IMR-90 (cell line): ENCODE measurements at regions not wholly inside any gene's neighbourhood (a gene's known extent, or its start where the extent isn't known, plus 50 kb on each side); places are given as distances from the start of the nearest gene placed in this dataset.

ENCODE experiments used
- ATAC-seq: fragments of 200-7000 bp; cut with Tn5 transposase; 2 replicates; pipeline ENCODE4 v1.9.1; 2020; ENCODE audit warnings: low read depth, mild to moderate bottlenecking, moderate library complexity
- BruUV-seq: library from RNA; stranded (reverse); fragments of 400-500 nt; replicated peaks from 2 replicates; lab custom pipeline; 2021; lab: Mats Ljungman, UMichigan
- CTCF ChIA-PET: fragments of 300-600 bp; formaldehyde crosslinking; extraction: SDS; loops from one replicate; lab custom pipeline; 2021; ENCODE audit warnings: antibody characterized with exemption; lab: Yijun Ruan, JAX
- POLR2A ChIA-PET: fragments of 300-600 bp; sonication (Branson Sonifier 250); formaldehyde crosslinking; loops from one replicate; lab custom pipeline; 2022; ENCODE audit warnings: antibody characterized with exemption; ENCODE audit not compliant: unreplicated experiment; lab: Charles Lee
- DNase-seq: peaks from one replicate; pipeline ENCODE4 v3.0.0; 2013
- H2AFZ ChIP-seq: replicated peaks from 2 replicates; pipeline ENCODE3; 2013; ENCODE audit warnings: low read length, mild to moderate bottlenecking; ENCODE audit not compliant: poor library complexity
- H2AK5ac ChIP-seq: 2 replicates; pipeline ENCODE4 v1.6.1; 2013; ENCODE audit warnings: low read depth, low read length, inconsistent platforms
- H2AK9ac ChIP-seq: replicated peaks from 2 replicates; pipeline ENCODE3; 2013; ENCODE audit warnings: mild to moderate bottlenecking, low read depth, low read length, moderate library complexity; ENCODE audit not compliant: poor library complexity
- H2BK120ac ChIP-seq: 2 replicates; pipeline ENCODE4 v1.6.1; 2013; ENCODE audit warnings: low read depth, low read length, inconsistent platforms
- H2BK15ac ChIP-seq: 3 replicates; pipeline ENCODE4 v1.6.1; 2013; ENCODE audit warnings: low read depth, low read length, inconsistent platforms
- H2BK20ac ChIP-seq: 2 replicates; pipeline ENCODE4 v1.6.1; 2013; ENCODE audit warnings: low read depth, mild to moderate bottlenecking, inconsistent platforms, low read length, moderate library complexity
- H2BK5ac ChIP-seq: 2 replicates; pipeline ENCODE4 v1.6.1; 2013; ENCODE audit warnings: mild to moderate bottlenecking, low read depth, low read length, inconsistent platforms; ENCODE audit not compliant: poor library complexity, severe bottlenecking
- H3K14ac ChIP-seq: replicated peaks from 2 replicates; pipeline ENCODE4 v1.6.1; 2013; ENCODE audit warnings: low read depth, low read length, inconsistent platforms
- H3K18ac ChIP-seq: 2 replicates; pipeline ENCODE4 v1.6.1; 2013; ENCODE audit warnings: low read depth, low read length, control low read depth
- H3K23ac ChIP-seq: 2 replicates; pipeline ENCODE4 v1.6.1; 2013; ENCODE audit warnings: low read depth, low read length, inconsistent platforms
- H3K27ac ChIP-seq: 2 replicates; pipeline ENCODE4 v1.5.1; 2013; ENCODE audit warnings: mild to moderate bottlenecking, control low read depth, low read length; ENCODE audit not compliant: insufficient read depth
- H3K27me3 ChIP-seq: 2 replicates; pipeline ENCODE4 v1.6.1; 2013; ENCODE audit warnings: low read length; ENCODE audit not compliant: control insufficient read depth, insufficient read depth
- H3K36me3 ChIP-seq: 2 replicates; pipeline ENCODE4 v1.6.1; 2013; ENCODE audit warnings: low read length, mixed read lengths; ENCODE audit not compliant: control insufficient read depth, insufficient read depth
- H3K4ac ChIP-seq: 2 replicates; pipeline ENCODE4 v1.6.1; 2013; ENCODE audit warnings: low read depth, low read length, inconsistent platforms
- H3K4me1 ChIP-seq: 2 replicates; pipeline ENCODE4 v1.6.1; 2013; ENCODE audit warnings: low read length, mixed read lengths; ENCODE audit not compliant: control insufficient read depth, insufficient read depth
- H3K4me2 ChIP-seq: 2 replicates; pipeline ENCODE4 v1.6.1; 2013; ENCODE audit warnings: low read depth, mild to moderate bottlenecking, control low read depth, low read length, moderate library complexity
- H3K4me3 ChIP-seq: 2 replicates; pipeline ENCODE4 v1.5.1; 2013; ENCODE audit warnings: low read depth, mild to moderate bottlenecking, control low read depth, low read length, moderate library complexity; ENCODE audit not compliant: insufficient read depth
- H3K56ac ChIP-seq: 2 replicates; pipeline ENCODE4 v1.6.1; 2013; ENCODE audit warnings: low read length, inconsistent platforms; ENCODE audit not compliant: insufficient read depth; ENCODE audit errors: extremely low read depth
- H3K79me1 ChIP-seq, 2 experiments: 2 replicates each; pipeline ENCODE4 v1.6.1; 2013; ENCODE audit warnings: low read length in 2 of 2, inconsistent platforms in 1 of 2, low read depth in 1 of 2
- H3K9ac ChIP-seq: 2 replicates; pipeline ENCODE4 v1.6.1; 2013; ENCODE audit warnings: low read depth, low read length, control low read depth
- H3K9me1 ChIP-seq: 2 replicates; pipeline ENCODE4 v1.6.1; 2013; ENCODE audit warnings: low read length, inconsistent platforms; ENCODE audit not compliant: insufficient read depth
- H3K9me3 ChIP-seq: 2 replicates; pipeline ENCODE4 v1.6.1; 2013; ENCODE audit warnings: low read length; ENCODE audit not compliant: control insufficient read depth, insufficient read depth
- H4K20me1 ChIP-seq: 2 replicates; pipeline ENCODE4 v1.6.1; 2013; ENCODE audit warnings: low read length, inconsistent platforms; ENCODE audit not compliant: insufficient read depth
- H4K5ac ChIP-seq: 2 replicates; pipeline ENCODE4 v1.6.1; 2013; ENCODE audit warnings: mild to moderate bottlenecking, low read depth, low read length, control low read depth
- H4K8ac ChIP-seq, 2 experiments: 2 replicates each; pipeline ENCODE4 v1.6.1; 2013; ENCODE audit warnings: low read depth in 2 of 2, low read length in 2 of 2, control low read depth in 1 of 2, inconsistent platforms in 1 of 2
- H4K91ac ChIP-seq: 2 replicates; pipeline ENCODE4 v1.6.1; 2013; ENCODE audit warnings: low read depth, low read length, inconsistent platforms; ENCODE audit not compliant: insufficient read depth
- BHLHE40 ChIP-seq: fragments of 150-350 bp; IDR thresholded peaks from 2 replicates; pipeline ENCODE4 v1.6.1; 2016; ENCODE audit warnings: mild to moderate bottlenecking, low read depth, low read length
- CEBPB ChIP-seq: IDR thresholded peaks from 2 replicates; pipeline ENCODE4 v1.6.1; 2012; ENCODE audit warnings: low read depth, low read length, improper control_type of control experiment
- CHD1 ChIP-seq: IDR thresholded peaks from 2 replicates; pipeline ENCODE4 v1.6.1; 2012; ENCODE audit warnings: low read depth, low read length, improper control_type of control experiment
- FOS ChIP-seq: fragments of 150-350 bp; IDR thresholded peaks from 2 replicates; pipeline ENCODE4 v1.6.1; 2016; ENCODE audit warnings: low read depth, low read length
- MAFK ChIP-seq: IDR thresholded peaks from 2 replicates; pipeline ENCODE4 v1.6.1; 2012; ENCODE audit warnings: low read depth, low read length, improper control_type of control experiment
- MAZ ChIP-seq: IDR thresholded peaks from 2 replicates; pipeline ENCODE4 v1.6.1; 2012; ENCODE audit warnings: low read depth, mild to moderate bottlenecking, low read length, improper control_type of control experiment, moderate library complexity, borderline replicate concordance
- MXI1 ChIP-seq: IDR thresholded peaks from 2 replicates; pipeline ENCODE4 v1.6.1; 2012; ENCODE audit warnings: low read depth, mild to moderate bottlenecking, low read length, moderate library complexity, borderline replicate concordance
- NFE2L2 ChIP-seq: fragments of 150-350 bp; IDR thresholded peaks from 2 replicates; pipeline ENCODE4 v1.6.1; 2016; ENCODE audit warnings: low read depth, mild to moderate bottlenecking, low read length
- POLR2A ChIP-seq: IDR thresholded peaks from 2 replicates; pipeline ENCODE4 v1.6.1; 2012; ENCODE audit warnings: mild to moderate bottlenecking, low read depth, low read length
- RAD21 ChIP-seq: IDR thresholded peaks from 2 replicates; pipeline ENCODE4 v1.6.1; 2012; ENCODE audit warnings: low read length, improper control_type of control experiment
- RCOR1 ChIP-seq: IDR thresholded peaks from 2 replicates; pipeline ENCODE4 v1.6.1; 2012; ENCODE audit warnings: mild to moderate bottlenecking, low read length, improper control_type of control experiment; ENCODE audit not compliant: insufficient replicate concordance
- RFX5 ChIP-seq: IDR thresholded peaks from 2 replicates; pipeline ENCODE4 v1.8.0; 2012; ENCODE audit warnings: low read depth, mild to moderate bottlenecking, low read length, moderate library complexity
- SMC3 ChIP-seq: fragments of 150-350 bp; IDR thresholded peaks from 2 replicates; pipeline ENCODE4 v1.6.1; 2016; ENCODE audit warnings: low read depth, mild to moderate bottlenecking, antibody characterized with exemption, low read length, moderate library complexity
- WGBS, 2 experiments: methylation state at CpG; one replicate each; pipeline versions ENCODE4 v1.1.5 to v1.1.7; 2013; ENCODE audit warnings: missing lambda C conversion rate in 2 of 2; ENCODE audit not compliant: insufficient read length in 1 of 2; ENCODE audit errors: extremely low coverage in 2 of 2; 5-methylcytosine and 5-hydroxymethylcytosine counted together
- dilution Hi-C: fragments of 300-500 bp; cut with HindIII; formaldehyde crosslinking; loops from one replicate; pipeline ENCODE4 v1.14.3; 2018; ENCODE audit warnings: low sequenced_read_pairs; ENCODE audit not compliant: unreplicated experiment
- in situ Hi-C: fragments of 300-500 bp; cut with MboI; formaldehyde crosslinking; loops from 3 replicates; pipeline ENCODE4 v1.14.3; 2019; ENCODE audit warnings: low sequenced_read_pairs, inconsistent platforms, mixed read lengths
- intact Hi-C: fragments of 100-400 bp; cut with micrococcal nuclease; formaldehyde crosslinking; loops from 2 replicates; pipeline ENCODE4 v1.10.0; 2022
- TF ChIP-seq, protein P1 (sequence below): fragments of 150-350 bp; IDR thresholded peaks from 2 replicates; pipeline ENCODE4 v1.6.1; 2017; ENCODE audit warnings: mild to moderate bottlenecking, antibody characterized with exemption, low read length, low read depth
- TF ChIP-seq, protein P2 (sequence below): fragments of 150-350 bp; IDR thresholded peaks from 2 replicates; pipeline ENCODE4 v1.6.1; 2016; ENCODE audit warnings: low read depth, mild to moderate bottlenecking, low read length, moderate library complexity, borderline replicate concordance
- TF ChIP-seq, protein P3 (sequence below): conservative IDR thresholded peaks from 2 replicates; pipeline ENCODE4 v1.5.1; 2012; ENCODE audit warnings: mild to moderate bottlenecking, low read depth, low read length, improper control_type of control experiment

DNA sequence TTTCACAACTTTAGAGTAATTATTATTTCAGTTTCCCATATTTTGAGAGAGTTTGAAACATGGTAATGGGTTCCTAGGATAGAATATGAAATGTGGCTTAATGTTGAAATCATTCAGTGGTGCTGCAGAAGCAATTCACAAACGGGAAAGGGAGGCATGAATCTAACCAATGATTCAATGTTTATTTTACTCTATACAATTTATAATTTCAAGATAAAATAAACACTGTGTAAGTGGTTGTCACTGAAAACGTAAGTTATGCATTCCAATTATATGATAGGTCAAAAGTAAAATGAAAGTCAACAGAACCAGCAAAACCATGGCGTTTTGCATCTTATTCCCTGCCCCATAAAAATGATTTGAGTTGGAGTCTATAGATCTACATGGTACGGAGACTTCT lies 1207.1 kb upstream of the CDH18 start:
- Histone ChIP-seq H2BK5ac (no peak overlapping the region), H4K8ac (no peak overlapping the region), H2BK20ac (no peak overlapping the region), H4K5ac (no peak overlapping the region), H3K4me1 (no peaks in the 10 kb centered on the region), H3K23ac (no peak overlapping the region), H4K91ac (no peak overlapping the region), H3K27me3 (no peaks in the 10 kb centered on the region), H3K9me3 (no peaks in the 10 kb centered on the region), H3K4ac (no peak overlapping the region), H2BK15ac (no peak overlapping the region), H4K20me1 (no peaks in the 10 kb centered on the region), H3K9ac (no peak overlapping the region), H3K14ac (no peak overlapping the region), H3K4me3 (no peak overlapping the region), H3K36me3 (no peaks in the 10 kb centered on the region), H3K56ac (no peak overlapping the region), H3K27ac (no peak overlapping the region), H2AK9ac (no peak overlapping the region), H3K79me1 (no peaks in the 10 kb centered on the region), H2AFZ (no peak overlapping the region), H2BK120ac (no peak overlapping the region), H2AK5ac (no peak overlapping the region), H3K4me2 (no peak overlapping the region), H3K9me1 (no peaks in the 10 kb centered on the region), H3K18ac (no peak overlapping the region)
- no peak for ATAC-seq
- in situ Hi-C loops (no loop called here), dilution Hi-C loops (no loop called here), intact Hi-C loops (no loop called here)
- ChIA-PET POLR2A (no interaction called here), CTCF (no interaction called here)
- BruUV-seq = no TSS peak
- no peak for DNase-seq
- TF ChIP-seq POLR2A (no peak), CEBPB (no peak), RCOR1 (no peak), RAD21 (no peak), FOS (no peak), MXI1 (no peak), RFX5 (no peak), CHD1 (no peak), SMC3 (no peak), MAFK (no peak), NFE2L2 (no peak), BHLHE40 (no peak), MAZ (no peak)
- TF ChIP-seq, protein P1, sequence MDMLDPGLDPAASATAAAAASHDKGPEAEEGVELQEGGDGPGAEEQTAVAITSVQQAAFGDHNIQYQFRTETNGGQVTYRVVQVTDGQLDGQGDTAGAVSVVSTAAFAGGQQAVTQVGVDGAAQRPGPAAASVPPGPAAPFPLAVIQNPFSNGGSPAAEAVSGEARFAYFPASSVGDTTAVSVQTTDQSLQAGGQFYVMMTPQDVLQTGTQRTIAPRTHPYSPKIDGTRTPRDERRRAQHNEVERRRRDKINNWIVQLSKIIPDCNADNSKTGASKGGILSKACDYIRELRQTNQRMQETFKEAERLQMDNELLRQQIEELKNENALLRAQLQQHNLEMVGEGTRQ = no peak
- TF ChIP-seq, protein P2, sequence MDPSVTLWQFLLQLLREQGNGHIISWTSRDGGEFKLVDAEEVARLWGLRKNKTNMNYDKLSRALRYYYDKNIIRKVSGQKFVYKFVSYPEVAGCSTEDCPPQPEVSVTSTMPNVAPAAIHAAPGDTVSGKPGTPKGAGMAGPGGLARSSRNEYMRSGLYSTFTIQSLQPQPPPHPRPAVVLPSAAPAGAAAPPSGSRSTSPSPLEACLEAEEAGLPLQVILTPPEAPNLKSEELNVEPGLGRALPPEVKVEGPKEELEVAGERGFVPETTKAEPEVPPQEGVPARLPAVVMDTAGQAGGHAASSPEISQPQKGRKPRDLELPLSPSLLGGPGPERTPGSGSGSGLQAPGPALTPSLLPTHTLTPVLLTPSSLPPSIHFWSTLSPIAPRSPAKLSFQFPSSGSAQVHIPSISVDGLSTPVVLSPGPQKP = no peak
- TF ChIP-seq, protein P3, sequence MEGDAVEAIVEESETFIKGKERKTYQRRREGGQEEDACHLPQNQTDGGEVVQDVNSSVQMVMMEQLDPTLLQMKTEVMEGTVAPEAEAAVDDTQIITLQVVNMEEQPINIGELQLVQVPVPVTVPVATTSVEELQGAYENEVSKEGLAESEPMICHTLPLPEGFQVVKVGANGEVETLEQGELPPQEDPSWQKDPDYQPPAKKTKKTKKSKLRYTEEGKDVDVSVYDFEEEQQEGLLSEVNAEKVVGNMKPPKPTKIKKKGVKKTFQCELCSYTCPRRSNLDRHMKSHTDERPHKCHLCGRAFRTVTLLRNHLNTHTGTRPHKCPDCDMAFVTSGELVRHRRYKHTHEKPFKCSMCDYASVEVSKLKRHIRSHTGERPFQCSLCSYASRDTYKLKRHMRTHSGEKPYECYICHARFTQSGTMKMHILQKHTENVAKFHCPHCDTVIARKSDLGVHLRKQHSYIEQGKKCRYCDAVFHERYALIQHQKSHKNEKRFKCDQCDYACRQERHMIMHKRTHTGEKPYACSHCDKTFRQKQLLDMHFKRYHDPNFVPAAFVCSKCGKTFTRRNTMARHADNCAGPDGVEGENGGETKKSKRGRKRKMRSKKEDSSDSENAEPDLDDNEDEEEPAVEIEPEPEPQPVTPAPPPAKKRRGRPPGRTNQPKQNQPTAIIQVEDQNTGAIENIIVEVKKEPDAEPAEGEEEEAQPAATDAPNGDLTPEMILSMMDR = no peak
- WGBS, 2 experiments = no CpG with 5 or more reads among the region's 4 CpGs
